Tibial nerve (tissue), 3 donors: ENCODE measurements at regions not wholly inside any gene's neighbourhood (a gene's known extent, or its start where the extent isn't known, plus 50 kb on each side); places are given as distances from the start of the nearest gene placed in this dataset.

Experiments
- CTCF ChIP-seq, 5 experiments: fragments of 200-600 bp in 3 of 5; fragments of 450-650 bp in 2 of 5; sonication (generic) in 3 of 5; IDR thresholded peaks; one replicate each; pipeline ENCODE4 v1.5.1; 2016 to 2019; ENCODE audit warnings: antibody characterized with exemption in 5 of 5, mild to moderate bottlenecking in 3 of 5, moderate library complexity in 2 of 5
- POLR2A ChIP-seq, 2 donors: fragments of 450-650 bp; IDR thresholded peaks; one replicate each; pipeline ENCODE4 v1.6.1; 2017; ENCODE audit warnings: antibody characterized with exemption in 2 of 2, mild to moderate bottlenecking in 2 of 2, moderate library complexity in 2 of 2

GRCh38 chr9:118992813-118993794 is 376.1 kb downstream of the BRINP1 start:
- TF ChIP-seq CTCF (IDR thresholded peaks at IDR 0.05) (no peak), POLR2A (IDR thresholded peaks at IDR 0.05) (no peak)
